ENCODE measurements at regions not wholly inside any gene's neighbourhood (a gene's known extent, or its start where the extent isn't known, plus 50 kb on each side); places are given as distances from the start of the nearest gene placed in this dataset.

- Mint-ChIP-seq H3K27me3 (ENCODE audit: low read depth) (peaks cover 25% of the 10 kb centered on the region), H3K27ac (ENCODE audit: unreplicated experiment) (no peak overlapping the region), H3K36me3 (ENCODE audit: low read depth) (no peaks in the 10 kb centered on the region), H3K4me3 (ENCODE audit: unreplicated experiment) (no peak overlapping the region), H3K4me1 (ENCODE audit: low read depth) (peaks cover 3% of the 10 kb centered on the region), H3K9me3 (ENCODE audit: low read depth) (no peaks in the 10 kb centered on the region)
- DNase-seq (ENCODE audit: low spot score): no peak
- no peak for TF ChIP-seq CTCF (IDR thresholded peaks at IDR 0.05)
Observed at GRCh38 chr6:41409489-41409888, 74.1 kb downstream of the NCR2 start.

GRCh38 chr6:41411961-41412360, 76.6 kb downstream of the NCR2 start:
- Mint-ChIP-seq H3K27ac (ENCODE audit: unreplicated experiment) (no peak overlapping the region), H3K36me3 (ENCODE audit: low read depth) (no peaks in the 10 kb centered on the region), H3K9me3 (ENCODE audit: low read depth) (no peaks in the 10 kb centered on the region), H3K4me1 (ENCODE audit: low read depth) (no peaks in the 10 kb centered on the region), H3K4me3 (ENCODE audit: unreplicated experiment) (no peak overlapping the region), H3K27me3 (ENCODE audit: low read depth) (peaks cover 49% of the 10 kb centered on the region)
- DNase-seq (ENCODE audit: low spot score): no peak
- no peak for TF ChIP-seq CTCF (IDR thresholded peaks at IDR 0.05)

GRCh38 chr6:41413250-41413649, 77.8 kb downstream of the NCR2 start:
- Mint-ChIP-seq H3K4me1 (ENCODE audit: low read depth) (no peaks in the 10 kb centered on the region), H3K9me3 (ENCODE audit: low read depth) (no peaks in the 10 kb centered on the region), H3K27ac (ENCODE audit: unreplicated experiment) (no peak overlapping the region), H3K36me3 (ENCODE audit: low read depth) (no peaks in the 10 kb centered on the region), H3K4me3 (ENCODE audit: unreplicated experiment) (no peak overlapping the region), H3K27me3 (ENCODE audit: low read depth) (peaks cover 57% of the 10 kb centered on the region)
- no peak for TF ChIP-seq CTCF (IDR thresholded peaks at IDR 0.05)
- no peak for DNase-seq (ENCODE audit: low spot score)

- no peak overlapping the region for H3K27ac Mint-ChIP-seq (ENCODE audit: unreplicated experiment)
- H3K36me3 Mint-ChIP-seq (ENCODE audit: low read depth): peaks cover 3% of the 10 kb centered on the region
- H3K4me3 Mint-ChIP-seq (ENCODE audit: unreplicated experiment): no peak overlapping the region
- no peak for DNase-seq (ENCODE audit: low spot score)
- peaks cover 61% of the 10 kb centered on the region for H3K27me3 Mint-ChIP-seq (ENCODE audit: low read depth)
- peaks cover 4% of the 10 kb centered on the region for H3K9me3 Mint-ChIP-seq (ENCODE audit: low read depth)
- TF ChIP-seq CTCF (IDR thresholded peaks at IDR 0.05): no peak
- no peaks in the 10 kb centered on the region for H3K4me1 Mint-ChIP-seq (ENCODE audit: low read depth)
Observed at GRCh38 chr6:41416501-41416837, 81.1 kb downstream of the NCR2 start.

GRCh38 chr6:41418741-41419140, 83.3 kb downstream of the NCR2 start:
- peaks cover 55% of the 10 kb centered on the region for H3K27me3 Mint-ChIP-seq (ENCODE audit: low read depth)
- H3K36me3 Mint-ChIP-seq (ENCODE audit: low read depth): peaks cover 3% of the 10 kb centered on the region
- no peaks in the 10 kb centered on the region for H3K4me1 Mint-ChIP-seq (ENCODE audit: low read depth)
- DNase-seq (ENCODE audit: low spot score): no peak
- H3K4me3 Mint-ChIP-seq (ENCODE audit: unreplicated experiment): no peak overlapping the region
- TF ChIP-seq CTCF (IDR thresholded peaks at IDR 0.05): no peak
- no peak overlapping the region for H3K27ac Mint-ChIP-seq (ENCODE audit: unreplicated experiment)
- H3K9me3 Mint-ChIP-seq (ENCODE audit: low read depth): peaks cover 4% of the 10 kb centered on the region

Measured in chondrocyte (in vitro differentiated cells).